ENCODE measurements at regions not wholly inside any gene's neighbourhood (a gene's known extent, or its start where the extent isn't known, plus 50 kb on each side); places are given as distances from the start of the nearest gene placed in this dataset.

DNA sequence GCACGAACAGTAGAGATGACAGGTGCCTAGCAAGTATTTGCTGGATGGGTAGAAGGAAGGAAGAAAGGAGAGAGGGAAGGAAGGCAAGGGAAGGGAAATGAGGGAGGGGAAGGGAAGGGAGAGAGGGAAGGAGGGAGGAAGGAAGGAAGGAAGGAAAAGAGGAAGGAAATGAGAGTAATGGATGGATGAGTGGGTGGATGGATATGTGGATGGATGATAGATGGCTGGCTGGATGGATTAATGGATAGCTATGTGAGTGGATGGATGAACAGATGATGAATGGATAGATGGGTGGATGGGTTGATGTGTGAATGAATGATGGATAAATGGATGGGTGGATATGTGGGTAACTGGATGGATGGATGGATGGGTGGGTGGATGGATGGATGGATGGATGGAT is 125.9 kb upstream of the FGF3 start:
- Histone ChIP-seq H3K27ac (ENCODE audit: low read depth, low read length) (no peak overlapping the region), H3K36me3 (ENCODE audit: control insufficient read depth, insufficient read depth, low read length) (no peaks in the 10 kb centered on the region), H3K4me3 (ENCODE audit: low read length) (no peak overlapping the region), H3K9me3 (ENCODE audit: control insufficient read depth, low read length) (no peaks in the 10 kb centered on the region), H3K9ac (ENCODE audit: extremely low read depth, low read length, poor library complexity, severe bottlenecking) (no peak overlapping the region), H3K4me1 (ENCODE audit: control insufficient read depth, insufficient read depth, low read length) (peaks cover 4% of the 10 kb centered on the region), H3K27me3 (ENCODE audit: control insufficient read depth, insufficient read depth, low read length, poor library complexity, severe bottlenecking) (no peaks in the 10 kb centered on the region)
- H3K27me3 Mint-ChIP-seq (ENCODE audit: insufficient read depth), result peaks cover 8% of the 10 kb centered on the region
- no peaks in the 10 kb centered on the region for H3K9me3 Mint-ChIP-seq
- TF ChIP-seq, protein P1, sequence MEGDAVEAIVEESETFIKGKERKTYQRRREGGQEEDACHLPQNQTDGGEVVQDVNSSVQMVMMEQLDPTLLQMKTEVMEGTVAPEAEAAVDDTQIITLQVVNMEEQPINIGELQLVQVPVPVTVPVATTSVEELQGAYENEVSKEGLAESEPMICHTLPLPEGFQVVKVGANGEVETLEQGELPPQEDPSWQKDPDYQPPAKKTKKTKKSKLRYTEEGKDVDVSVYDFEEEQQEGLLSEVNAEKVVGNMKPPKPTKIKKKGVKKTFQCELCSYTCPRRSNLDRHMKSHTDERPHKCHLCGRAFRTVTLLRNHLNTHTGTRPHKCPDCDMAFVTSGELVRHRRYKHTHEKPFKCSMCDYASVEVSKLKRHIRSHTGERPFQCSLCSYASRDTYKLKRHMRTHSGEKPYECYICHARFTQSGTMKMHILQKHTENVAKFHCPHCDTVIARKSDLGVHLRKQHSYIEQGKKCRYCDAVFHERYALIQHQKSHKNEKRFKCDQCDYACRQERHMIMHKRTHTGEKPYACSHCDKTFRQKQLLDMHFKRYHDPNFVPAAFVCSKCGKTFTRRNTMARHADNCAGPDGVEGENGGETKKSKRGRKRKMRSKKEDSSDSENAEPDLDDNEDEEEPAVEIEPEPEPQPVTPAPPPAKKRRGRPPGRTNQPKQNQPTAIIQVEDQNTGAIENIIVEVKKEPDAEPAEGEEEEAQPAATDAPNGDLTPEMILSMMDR (conservative IDR thresholded peaks at IDR 0.05), result no peak
- WGBS, 2 experiments (ENCODE audit: insufficient coverage in 1 of 2, insufficient read length in 1 of 2), result 91% methylated on average over 1 of the region's 1 CpG; no CpG with 5 or more reads in 1 of the 2 experiments
- DNase-seq, result no peak
- no peaks in the 10 kb centered on the region for H3K36me3 Mint-ChIP-seq (ENCODE audit: low read depth)
- no peak overlapping the region for H3K4me3 Mint-ChIP-seq
- peaks cover 13% of the 10 kb centered on the region for H3K4me1 Mint-ChIP-seq
- H3K27ac Mint-ChIP-seq, result no peak overlapping the region

DNA sequence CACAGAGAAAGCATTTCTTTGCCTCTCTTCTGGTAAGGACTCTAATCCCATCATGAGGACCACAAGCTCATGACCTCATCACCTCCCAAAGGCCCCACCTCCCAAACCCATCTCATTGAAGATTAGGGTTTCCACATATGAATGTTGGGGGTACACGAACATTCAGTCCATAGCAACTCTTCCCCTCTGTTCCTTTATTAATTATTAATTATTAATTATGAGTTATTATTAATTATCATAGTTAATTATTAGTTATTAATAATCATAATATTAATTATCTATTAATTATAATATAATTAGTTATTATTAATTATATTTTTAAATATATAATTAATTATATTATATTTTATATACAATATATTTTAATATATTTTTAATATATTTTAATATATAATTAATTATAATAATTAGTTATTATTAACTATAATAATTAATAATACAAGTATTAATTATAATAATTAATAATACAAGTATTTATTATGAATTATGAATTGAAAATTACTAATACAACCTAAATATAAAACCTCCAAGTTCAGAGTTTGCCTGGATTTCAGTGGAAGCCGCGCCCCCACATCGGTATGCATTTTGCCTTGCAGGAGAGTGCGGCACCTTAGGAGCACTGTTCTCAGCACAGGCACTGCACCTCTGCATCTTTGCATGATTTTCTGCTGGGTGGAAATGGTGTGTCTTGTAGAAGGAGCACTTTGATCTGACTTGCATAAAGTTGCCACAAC is 128.0 kb upstream of the FGF3 start:
- H3K27me3 ChIP-seq (ENCODE audit: control insufficient read depth, insufficient read depth, low read length, poor library complexity, severe bottlenecking), result no peaks in the 10 kb centered on the region
- peaks cover 4% of the 10 kb centered on the region for H3K4me1 ChIP-seq (ENCODE audit: control insufficient read depth, insufficient read depth, low read length)
- Mint-ChIP-seq H3K27ac (no peak overlapping the region), H3K4me1 (peaks cover 13% of the 10 kb centered on the region), H3K9me3 (no peaks in the 10 kb centered on the region), H3K36me3 (ENCODE audit: low read depth) (no peaks in the 10 kb centered on the region), H3K4me3 (no peak overlapping the region), H3K27me3 (ENCODE audit: insufficient read depth) (peaks cover 17% of the 10 kb centered on the region)
- H3K27ac ChIP-seq (ENCODE audit: low read depth, low read length), result no peak overlapping the region
- H3K4me3 ChIP-seq (ENCODE audit: low read length), result no peak overlapping the region
- H3K9ac ChIP-seq (ENCODE audit: extremely low read depth, low read length, poor library complexity, severe bottlenecking), result no peak overlapping the region
- 92 to 94% methylated on average over 4 of the region's 5 CpGs for WGBS, 2 experiments (ENCODE audit: insufficient coverage in 1 of 2, insufficient read length in 1 of 2)
- TF ChIP-seq, protein P1 (conservative IDR thresholded peaks at IDR 0.05), result no peak
- no peaks in the 10 kb centered on the region for H3K9me3 ChIP-seq (ENCODE audit: control insufficient read depth, low read length)
- H3K36me3 ChIP-seq (ENCODE audit: control insufficient read depth, insufficient read depth, low read length), result no peaks in the 10 kb centered on the region
- DNase-seq, result no peak

- Histone ChIP-seq H3K9me3 (ENCODE audit: control insufficient read depth, low read length) (no peaks in the 10 kb centered on the region), H3K9ac (ENCODE audit: extremely low read depth, low read length, poor library complexity, severe bottlenecking) (no peak overlapping the region), H3K36me3 (ENCODE audit: control insufficient read depth, insufficient read depth, low read length) (no peaks in the 10 kb centered on the region), H3K27me3 (ENCODE audit: control insufficient read depth, insufficient read depth, low read length, poor library complexity, severe bottlenecking) (no peaks in the 10 kb centered on the region), H3K4me3 (ENCODE audit: low read length) (no peak overlapping the region), H3K4me1 (ENCODE audit: control insufficient read depth, insufficient read depth, low read length) (peaks cover 4% of the 10 kb centered on the region), H3K27ac (ENCODE audit: low read depth, low read length) (no peak overlapping the region)
- H3K4me3 Mint-ChIP-seq, result no peak overlapping the region
- TF ChIP-seq, protein P1 (conservative IDR thresholded peaks at IDR 0.05), result no peak
- no peaks in the 10 kb centered on the region for H3K9me3 Mint-ChIP-seq
- 93 to 99% methylated on average over 8 to 12 of the region's 12 CpGs for WGBS, 2 experiments (ENCODE audit: insufficient coverage in 1 of 2, insufficient read length in 1 of 2)
- H3K27me3 Mint-ChIP-seq (ENCODE audit: insufficient read depth), result peaks cover 17% of the 10 kb centered on the region
- peaks cover 13% of the 10 kb centered on the region for H3K4me1 Mint-ChIP-seq
- DNase-seq, result no peak
- no peaks in the 10 kb centered on the region for H3K36me3 Mint-ChIP-seq (ENCODE audit: low read depth)
- no peak overlapping the region for H3K27ac Mint-ChIP-seq
These were observed 128.6 kb upstream of the FGF3 start for GRCh38 chr11:69947793-69948255.

Measured in endodermal cell (in vitro differentiated cells).